GM21825 (cell line): ENCODE measurements at regions not wholly inside any gene's neighbourhood (a gene's known extent, or its start where the extent isn't known, plus 50 kb on each side); places are given as distances from the start of the nearest gene placed in this dataset.

Experiments used
- ATAC-seq: cut with Tn5 transposase; IDR thresholded peaks from one replicate; pipeline ENCODE4 v1.9.1; 2021; ENCODE audit warnings: mild to moderate bottlenecking, moderate library complexity; ENCODE audit not compliant: unreplicated experiment

GRCh38 chr10:79014796-79015195, 54.0 kb upstream of the ZMIZ1 start:
- ATAC-seq, result no peak

GRCh38 chr10:79017882-79018520, 50.8 kb upstream of the ZMIZ1 start:
- no peak for ATAC-seq

- no peak for ATAC-seq
Observed at GRCh38 chr10:79018521-79019011, 50.2 kb upstream of the ZMIZ1 start.
